WTC11 (cell line): ENCODE measurements at regions not wholly inside any gene's neighbourhood (a gene's known extent, or its start where the extent isn't known, plus 50 kb on each side); places are given as distances from the start of the nearest gene placed in this dataset.

Experiments used
- ATAC-seq: fragments of 200-7000 bp; cut with Tn5 transposase; 2 replicates; pipeline ENCODE4 v1.10.0; 2021; ENCODE audit warnings: mild to moderate bottlenecking, moderate library complexity
- CTCF ChIA-PET: fragments of 300-600 bp; sonication (Branson Sonifier 250); formaldehyde crosslinking; loops from one replicate; lab custom pipeline; 2021; ENCODE audit warnings: antibody characterized with exemption; lab: Charles Lee
- POLR2A ChIA-PET: fragments of 350-600 bp; sonication (Branson Sonifier 250); formaldehyde crosslinking; loops from one replicate; lab custom pipeline; 2021; ENCODE audit warnings: antibody characterized with exemption; lab: Charles Lee
- DNase-seq: peaks from one replicate; pipeline ENCODE4 v3.0.0; 2021; ENCODE audit warnings: low spot score
- H3K27ac Mint-ChIP-seq: 2 replicates; pipeline ENCODE4 v1.8.0; 2021; ENCODE audit warnings: mixed read lengths
- H3K27me3 Mint-ChIP-seq: 2 replicates; pipeline ENCODE4 v1.8.0; 2021; ENCODE audit warnings: low read depth, mild to moderate bottlenecking, moderate library complexity, mixed read lengths
- H3K36me3 Mint-ChIP-seq: 2 replicates; pipeline ENCODE4 v1.8.0; 2021; ENCODE audit warnings: mixed read lengths
- H3K4me1 Mint-ChIP-seq: 2 replicates; pipeline ENCODE4 v1.8.0; 2022; ENCODE audit warnings: mixed read lengths
- H3K4me3 Mint-ChIP-seq: 2 replicates; pipeline ENCODE4 v1.8.0; 2021; ENCODE audit warnings: mild to moderate bottlenecking, moderate library complexity, mixed read lengths
- H3K9me3 Mint-ChIP-seq: 2 replicates; pipeline ENCODE4 v1.8.0; 2021; ENCODE audit warnings: mixed read lengths
- CBFB ChIP-seq: sonication (generic); formaldehyde crosslinking; IDR thresholded peaks from 2 replicates; pipeline ENCODE4 v1.8.1; 2022; ENCODE audit warnings: mild to moderate bottlenecking, low read depth, missing genetic modification reagents
- GTF2I ChIP-seq: fragments of 250-450 bp; sonication (Bioruptor Pico); conservative IDR thresholded peaks from 2 replicates; pipeline ENCODE4 v1.4.0; 2021; ENCODE audit warnings: mild to moderate bottlenecking
- MXD4 ChIP-seq: fragments of 250-450 bp; sonication (Bioruptor Pico); IDR thresholded peaks from 2 replicates; pipeline ENCODE4 v1.8.0; 2021; ENCODE audit warnings: mild to moderate bottlenecking, moderate library complexity, borderline replicate concordance
- NFE2L1 ChIP-seq: sonication (generic); formaldehyde crosslinking; IDR thresholded peaks from 2 replicates; pipeline ENCODE4 v1.8.1; 2023; ENCODE audit warnings: missing genetic modification reagents
- NFYB ChIP-seq: sonication (generic); formaldehyde crosslinking; conservative IDR thresholded peaks from 2 replicates; pipeline ENCODE4 v1.8.0; 2022; ENCODE audit warnings: low read depth, missing genetic modification reagents
- TP53 ChIP-seq: sonication (generic); formaldehyde crosslinking; IDR thresholded peaks from 2 replicates; pipeline ENCODE4 v1.8.1; 2023; ENCODE audit warnings: mild to moderate bottlenecking, missing genetic modification reagents
- ZBTB21 ChIP-seq: sonication (generic); formaldehyde crosslinking; IDR thresholded peaks from 2 replicates; pipeline ENCODE4 v1.8.1; 2023; ENCODE audit warnings: mild to moderate bottlenecking, missing genetic modification reagents, borderline replicate concordance
- ZNF416 ChIP-seq: fragments of 250-450 bp; sonication (Bioruptor Pico); IDR thresholded peaks from 2 replicates; pipeline ENCODE4 v1.9.0; 2021; ENCODE audit warnings: mild to moderate bottlenecking, inconsistent platforms
- TF ChIP-seq, protein P1 (sequence below): sonication (generic); formaldehyde crosslinking; IDR thresholded peaks from 2 replicates; pipeline ENCODE4 v1.8.0; 2023; ENCODE audit warnings: mild to moderate bottlenecking, missing genetic modification reagents
- TF ChIP-seq, protein P2 (sequence below): fragments of 250-450 bp; sonication (Bioruptor Pico); conservative IDR thresholded peaks from 2 replicates; pipeline ENCODE4 v1.9.0; 2021; ENCODE audit warnings: mild to moderate bottlenecking
- TF ChIP-seq, protein P3 (sequence below): sonication (generic); formaldehyde crosslinking; IDR thresholded peaks from 2 replicates; pipeline ENCODE4 v1.8.1; 2022; ENCODE audit warnings: low read depth, missing genetic modification reagents, borderline replicate concordance
- TF ChIP-seq, protein P4 (sequence below): sonication (generic); formaldehyde crosslinking; IDR thresholded peaks from 2 replicates; pipeline ENCODE4 v1.8.1; 2022; ENCODE audit warnings: mild to moderate bottlenecking, moderate library complexity, missing genetic modification reagents
- TF ChIP-seq, protein P5 (sequence below): fragments of 200-600 bp; IDR thresholded peaks from 2 replicates; pipeline ENCODE4 v1.8.0; 2022; ENCODE audit warnings: antibody characterized with exemption
- TF ChIP-seq, protein P6 (sequence below): sonication (generic); formaldehyde crosslinking; IDR thresholded peaks from 2 replicates; pipeline ENCODE4 v1.8.0; 2023; ENCODE audit warnings: missing genetic modification reagents
- TF ChIP-seq, protein P7 (sequence below): fragments of 250-450 bp; sonication (Bioruptor Pico); IDR thresholded peaks from 2 replicates; pipeline ENCODE4 v1.8.0; 2021; ENCODE audit warnings: mild to moderate bottlenecking
- TF ChIP-seq, protein P8 (sequence below): sonication (generic); formaldehyde crosslinking; IDR thresholded peaks from 2 replicates; pipeline ENCODE4 v1.8.0; 2022; ENCODE audit warnings: mild to moderate bottlenecking, missing genetic modification reagents

DNA sequence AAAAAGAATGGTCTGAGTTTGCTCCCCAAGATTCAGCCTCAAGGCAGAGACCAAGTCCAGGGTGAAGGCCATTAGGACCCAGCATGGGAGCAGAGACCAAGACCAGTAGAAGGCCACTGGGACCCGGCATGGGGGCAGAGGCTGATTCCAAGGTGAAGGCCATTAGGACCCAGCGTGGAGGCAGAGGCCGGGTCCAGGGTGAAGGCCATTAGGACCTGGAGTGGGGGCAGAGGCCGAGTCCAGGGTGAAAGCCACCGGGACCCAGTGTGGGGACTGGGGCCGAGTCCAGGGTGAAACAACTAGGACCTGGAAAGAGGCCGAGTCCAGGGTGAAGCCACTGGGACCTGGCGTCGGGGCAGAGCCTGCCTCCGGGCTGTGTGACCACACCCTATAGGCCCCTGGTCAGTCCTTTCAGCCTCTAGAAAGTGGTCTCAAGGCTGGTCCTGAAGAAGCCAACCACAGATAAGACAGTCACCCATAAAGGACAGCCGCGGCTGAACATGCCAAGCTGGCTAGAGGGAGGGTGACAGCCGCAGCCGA lies 113.8 kb upstream of the SALL3 start:
- Mint-ChIP-seq H3K27ac (no peak overlapping the region), H3K4me3 (no peak overlapping the region), H3K4me1 (no peaks in the 10 kb centered on the region), H3K9me3 (peaks cover 19% of the 10 kb centered on the region), H3K36me3 (peaks cover 5% of the 10 kb centered on the region; the same call in 1 of the 2 replicates), H3K27me3 (no peaks in the 10 kb centered on the region; the same call in 1 of the 2 replicates)
- no peak for TF ChIP-seq CBFB
- TF ChIP-seq, protein P1, sequence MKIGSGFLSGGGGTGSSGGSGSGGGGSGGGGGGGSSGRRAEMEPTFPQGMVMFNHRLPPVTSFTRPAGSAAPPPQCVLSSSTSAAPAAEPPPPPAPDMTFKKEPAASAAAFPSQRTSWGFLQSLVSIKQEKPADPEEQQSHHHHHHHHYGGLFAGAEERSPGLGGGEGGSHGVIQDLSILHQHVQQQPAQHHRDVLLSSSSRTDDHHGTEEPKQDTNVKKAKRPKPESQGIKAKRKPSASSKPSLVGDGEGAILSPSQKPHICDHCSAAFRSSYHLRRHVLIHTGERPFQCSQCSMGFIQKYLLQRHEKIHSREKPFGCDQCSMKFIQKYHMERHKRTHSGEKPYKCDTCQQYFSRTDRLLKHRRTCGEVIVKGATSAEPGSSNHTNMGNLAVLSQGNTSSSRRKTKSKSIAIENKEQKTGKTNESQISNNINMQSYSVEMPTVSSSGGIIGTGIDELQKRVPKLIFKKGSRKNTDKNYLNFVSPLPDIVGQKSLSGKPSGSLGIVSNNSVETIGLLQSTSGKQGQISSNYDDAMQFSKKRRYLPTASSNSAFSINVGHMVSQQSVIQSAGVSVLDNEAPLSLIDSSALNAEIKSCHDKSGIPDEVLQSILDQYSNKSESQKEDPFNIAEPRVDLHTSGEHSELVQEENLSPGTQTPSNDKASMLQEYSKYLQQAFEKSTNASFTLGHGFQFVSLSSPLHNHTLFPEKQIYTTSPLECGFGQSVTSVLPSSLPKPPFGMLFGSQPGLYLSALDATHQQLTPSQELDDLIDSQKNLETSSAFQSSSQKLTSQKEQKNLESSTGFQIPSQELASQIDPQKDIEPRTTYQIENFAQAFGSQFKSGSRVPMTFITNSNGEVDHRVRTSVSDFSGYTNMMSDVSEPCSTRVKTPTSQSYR (CRISPR knock-in tag): no peak
- TF ChIP-seq, protein P2, sequence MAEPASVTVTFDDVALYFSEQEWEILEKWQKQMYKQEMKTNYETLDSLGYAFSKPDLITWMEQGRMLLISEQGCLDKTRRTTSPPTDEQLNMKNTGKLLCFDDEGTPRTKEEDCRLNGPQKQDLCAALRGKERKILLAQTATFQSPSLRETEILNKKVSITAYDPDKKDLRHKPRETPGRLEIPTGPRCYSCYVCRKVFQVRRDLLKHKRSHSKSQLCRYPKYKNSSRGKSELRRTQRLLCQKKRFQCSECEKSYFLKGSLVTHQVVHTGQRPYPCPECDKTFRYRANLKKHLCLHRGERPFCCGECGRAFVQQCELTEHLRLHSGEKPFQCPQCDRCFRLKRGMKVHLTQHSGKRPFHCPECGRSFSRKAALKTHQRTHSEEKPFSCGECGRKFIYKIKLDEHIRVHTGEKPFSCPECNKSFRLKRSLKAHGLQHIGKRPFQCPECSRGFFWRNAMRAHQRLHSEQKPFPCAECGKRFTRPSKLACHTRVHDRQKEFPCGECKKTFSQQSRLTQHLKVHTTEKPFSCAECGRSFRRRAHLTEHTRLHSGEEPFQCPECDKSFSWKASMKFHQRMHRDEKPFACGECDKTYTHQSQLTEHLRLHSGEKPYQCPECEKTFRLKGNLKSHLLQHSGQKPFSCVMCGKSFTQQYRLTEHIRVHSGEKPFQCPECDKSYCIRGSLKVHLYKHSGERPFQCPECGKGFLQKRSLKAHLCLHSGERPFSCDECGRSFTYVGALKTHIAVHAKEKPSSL (CRISPR knock-in tag): no peak
- TF ChIP-seq, protein P3, sequence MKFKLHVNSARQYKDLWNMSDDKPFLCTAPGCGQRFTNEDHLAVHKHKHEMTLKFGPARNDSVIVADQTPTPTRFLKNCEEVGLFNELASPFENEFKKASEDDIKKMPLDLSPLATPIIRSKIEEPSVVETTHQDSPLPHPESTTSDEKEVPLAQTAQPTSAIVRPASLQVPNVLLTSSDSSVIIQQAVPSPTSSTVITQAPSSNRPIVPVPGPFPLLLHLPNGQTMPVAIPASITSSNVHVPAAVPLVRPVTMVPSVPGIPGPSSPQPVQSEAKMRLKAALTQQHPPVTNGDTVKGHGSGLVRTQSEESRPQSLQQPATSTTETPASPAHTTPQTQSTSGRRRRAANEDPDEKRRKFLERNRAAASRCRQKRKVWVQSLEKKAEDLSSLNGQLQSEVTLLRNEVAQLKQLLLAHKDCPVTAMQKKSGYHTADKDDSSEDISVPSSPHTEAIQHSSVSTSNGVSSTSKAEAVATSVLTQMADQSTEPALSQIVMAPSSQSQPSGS (CRISPR knock-in tag): no peak
- no peak for TF ChIP-seq TP53 (CRISPR knock-in tag)
- TF ChIP-seq, protein P4, sequence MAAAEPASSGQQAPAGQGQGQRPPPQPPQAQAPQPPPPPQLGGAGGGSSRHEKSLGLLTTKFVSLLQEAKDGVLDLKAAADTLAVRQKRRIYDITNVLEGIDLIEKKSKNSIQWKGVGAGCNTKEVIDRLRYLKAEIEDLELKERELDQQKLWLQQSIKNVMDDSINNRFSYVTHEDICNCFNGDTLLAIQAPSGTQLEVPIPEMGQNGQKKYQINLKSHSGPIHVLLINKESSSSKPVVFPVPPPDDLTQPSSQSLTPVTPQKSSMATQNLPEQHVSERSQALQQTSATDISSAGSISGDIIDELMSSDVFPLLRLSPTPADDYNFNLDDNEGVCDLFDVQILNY (CRISPR knock-in tag): no peak
- no peak for TF ChIP-seq NFE2L1 (CRISPR knock-in tag)
- TF ChIP-seq GTF2I (CRISPR knock-in tag): no peak
- TF ChIP-seq, protein P5, sequence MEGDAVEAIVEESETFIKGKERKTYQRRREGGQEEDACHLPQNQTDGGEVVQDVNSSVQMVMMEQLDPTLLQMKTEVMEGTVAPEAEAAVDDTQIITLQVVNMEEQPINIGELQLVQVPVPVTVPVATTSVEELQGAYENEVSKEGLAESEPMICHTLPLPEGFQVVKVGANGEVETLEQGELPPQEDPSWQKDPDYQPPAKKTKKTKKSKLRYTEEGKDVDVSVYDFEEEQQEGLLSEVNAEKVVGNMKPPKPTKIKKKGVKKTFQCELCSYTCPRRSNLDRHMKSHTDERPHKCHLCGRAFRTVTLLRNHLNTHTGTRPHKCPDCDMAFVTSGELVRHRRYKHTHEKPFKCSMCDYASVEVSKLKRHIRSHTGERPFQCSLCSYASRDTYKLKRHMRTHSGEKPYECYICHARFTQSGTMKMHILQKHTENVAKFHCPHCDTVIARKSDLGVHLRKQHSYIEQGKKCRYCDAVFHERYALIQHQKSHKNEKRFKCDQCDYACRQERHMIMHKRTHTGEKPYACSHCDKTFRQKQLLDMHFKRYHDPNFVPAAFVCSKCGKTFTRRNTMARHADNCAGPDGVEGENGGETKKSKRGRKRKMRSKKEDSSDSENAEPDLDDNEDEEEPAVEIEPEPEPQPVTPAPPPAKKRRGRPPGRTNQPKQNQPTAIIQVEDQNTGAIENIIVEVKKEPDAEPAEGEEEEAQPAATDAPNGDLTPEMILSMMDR: no peak
- TF ChIP-seq ZNF416 (CRISPR knock-in tag): no peak
- no peak for TF ChIP-seq NFYB (CRISPR knock-in tag)
- TF ChIP-seq, protein P6, sequence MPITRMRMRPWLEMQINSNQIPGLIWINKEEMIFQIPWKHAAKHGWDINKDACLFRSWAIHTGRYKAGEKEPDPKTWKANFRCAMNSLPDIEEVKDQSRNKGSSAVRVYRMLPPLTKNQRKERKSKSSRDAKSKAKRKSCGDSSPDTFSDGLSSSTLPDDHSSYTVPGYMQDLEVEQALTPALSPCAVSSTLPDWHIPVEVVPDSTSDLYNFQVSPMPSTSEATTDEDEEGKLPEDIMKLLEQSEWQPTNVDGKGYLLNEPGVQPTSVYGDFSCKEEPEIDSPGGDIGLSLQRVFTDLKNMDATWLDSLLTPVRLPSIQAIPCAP: no peak
- TF ChIP-seq MXD4 (CRISPR knock-in tag): no peak
- TF ChIP-seq, protein P7, sequence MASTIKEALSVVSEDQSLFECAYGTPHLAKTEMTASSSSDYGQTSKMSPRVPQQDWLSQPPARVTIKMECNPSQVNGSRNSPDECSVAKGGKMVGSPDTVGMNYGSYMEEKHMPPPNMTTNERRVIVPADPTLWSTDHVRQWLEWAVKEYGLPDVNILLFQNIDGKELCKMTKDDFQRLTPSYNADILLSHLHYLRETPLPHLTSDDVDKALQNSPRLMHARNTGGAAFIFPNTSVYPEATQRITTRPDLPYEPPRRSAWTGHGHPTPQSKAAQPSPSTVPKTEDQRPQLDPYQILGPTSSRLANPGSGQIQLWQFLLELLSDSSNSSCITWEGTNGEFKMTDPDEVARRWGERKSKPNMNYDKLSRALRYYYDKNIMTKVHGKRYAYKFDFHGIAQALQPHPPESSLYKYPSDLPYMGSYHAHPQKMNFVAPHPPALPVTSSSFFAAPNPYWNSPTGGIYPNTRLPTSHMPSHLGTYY: no peak
- no peak for TF ChIP-seq ZBTB21 (CRISPR knock-in tag)
- TF ChIP-seq, protein P8, sequence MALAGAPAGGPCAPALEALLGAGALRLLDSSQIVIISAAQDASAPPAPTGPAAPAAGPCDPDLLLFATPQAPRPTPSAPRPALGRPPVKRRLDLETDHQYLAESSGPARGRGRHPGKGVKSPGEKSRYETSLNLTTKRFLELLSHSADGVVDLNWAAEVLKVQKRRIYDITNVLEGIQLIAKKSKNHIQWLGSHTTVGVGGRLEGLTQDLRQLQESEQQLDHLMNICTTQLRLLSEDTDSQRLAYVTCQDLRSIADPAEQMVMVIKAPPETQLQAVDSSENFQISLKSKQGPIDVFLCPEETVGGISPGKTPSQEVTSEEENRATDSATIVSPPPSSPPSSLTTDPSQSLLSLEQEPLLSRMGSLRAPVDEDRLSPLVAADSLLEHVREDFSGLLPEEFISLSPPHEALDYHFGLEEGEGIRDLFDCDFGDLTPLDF (CRISPR knock-in tag): no peak
- ChIA-PET CTCF (interaction anchor here (1.5 kb wide), 1 partner anchor 10 kb away, joined by 14 read pairs; no protein-coding TSS in a partner anchor), POLR2A (no interaction called here)
- DNase-seq (no peak), ATAC-seq (no peak)
